Limb (tissue), 2 donors: ENCODE measurements at regions not wholly inside any gene's neighbourhood (a gene's known extent, or its start where the extent isn't known, plus 50 kb on each side); places are given as distances from the start of the nearest gene placed in this dataset.

Experiments
- DNase-seq, 2 donors: peaks; one replicate each; pipeline ENCODE4 v3.0.0-alpha.2; 2016; ENCODE audit errors: extremely low spot score in 2 of 2

DNA sequence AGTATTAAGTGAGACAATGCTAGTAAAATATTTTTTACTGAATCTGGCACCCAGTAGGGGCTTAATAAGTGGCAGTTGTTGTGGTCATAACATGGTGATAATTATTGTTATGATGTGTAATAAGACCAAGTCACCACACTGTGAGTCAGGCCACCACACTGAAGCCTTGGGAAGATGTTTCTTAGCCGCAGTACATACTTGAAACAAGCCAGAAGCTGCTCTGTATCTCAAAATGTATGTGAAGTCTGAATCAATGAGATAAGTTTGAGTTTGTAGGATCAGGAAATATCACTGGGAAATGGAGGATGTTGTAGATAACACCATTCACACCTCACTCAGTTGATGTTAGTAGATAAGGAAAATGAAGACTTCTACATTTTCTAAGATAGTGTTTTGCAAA, 51.3 kb upstream of the PTPN3 start:
- no peak for DNase-seq

DNA sequence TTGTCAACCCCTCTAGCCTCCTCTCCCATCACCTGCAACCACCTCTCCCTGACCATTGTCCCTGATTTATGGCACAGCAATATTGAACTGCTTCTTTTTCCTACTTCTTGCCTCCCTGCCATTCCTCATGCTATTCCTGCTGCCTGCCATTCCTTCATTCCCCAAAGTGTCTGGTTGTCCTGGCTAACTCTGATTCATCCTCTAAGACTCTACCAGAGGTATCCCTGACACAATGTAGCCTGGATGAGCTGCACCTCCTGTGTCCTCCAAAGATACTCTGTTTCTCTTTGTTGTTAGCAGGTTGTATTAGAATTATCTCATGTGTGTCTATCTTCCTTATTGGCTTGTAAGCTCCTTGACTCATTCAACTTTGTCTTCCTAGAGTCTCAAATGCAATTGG, 53.5 kb upstream of the PTPN3 start:
- no peak for DNase-seq

DNA sequence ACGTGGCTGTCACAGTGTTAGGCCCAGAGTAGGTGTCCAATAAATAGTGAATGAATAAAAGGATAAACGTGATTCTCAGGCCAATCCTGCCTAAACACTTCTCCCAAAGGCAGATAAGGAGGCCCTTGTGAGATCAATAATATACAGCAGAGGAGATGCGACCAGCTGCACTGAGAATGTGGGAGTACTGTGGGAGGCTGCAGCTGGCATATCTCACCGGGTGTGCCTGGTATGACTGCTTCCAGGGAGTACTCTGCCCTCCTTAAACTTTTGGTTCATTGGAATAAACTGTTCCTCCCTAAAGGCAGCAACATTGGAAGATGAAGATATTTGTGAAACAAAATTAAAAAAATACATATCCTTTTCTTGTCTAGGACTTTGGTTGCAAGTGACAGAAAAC, 57.1 kb upstream of the PTPN3 start:
- no peak for DNase-seq

DNA sequence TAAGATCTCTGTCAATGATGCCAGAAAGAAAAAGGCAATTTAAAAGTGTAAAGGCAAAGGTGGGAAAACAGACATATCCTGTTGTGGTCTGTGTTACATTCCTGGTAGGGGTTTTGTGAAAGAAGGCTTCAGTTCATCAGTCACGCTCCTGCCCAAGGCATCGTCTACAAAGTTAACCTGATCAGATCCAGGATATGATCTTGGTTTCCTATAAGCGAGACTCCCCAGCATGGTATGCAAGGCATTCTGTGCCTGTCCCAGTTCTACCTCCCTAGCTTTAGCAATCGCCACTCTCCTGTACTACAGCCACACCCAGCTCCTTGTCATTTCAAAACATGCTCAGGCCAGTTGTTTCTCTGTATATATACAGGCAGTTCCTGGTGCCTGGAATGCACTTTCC, 58.0 kb upstream of the PTPN3 start:
- DNase-seq = no peak

DNA sequence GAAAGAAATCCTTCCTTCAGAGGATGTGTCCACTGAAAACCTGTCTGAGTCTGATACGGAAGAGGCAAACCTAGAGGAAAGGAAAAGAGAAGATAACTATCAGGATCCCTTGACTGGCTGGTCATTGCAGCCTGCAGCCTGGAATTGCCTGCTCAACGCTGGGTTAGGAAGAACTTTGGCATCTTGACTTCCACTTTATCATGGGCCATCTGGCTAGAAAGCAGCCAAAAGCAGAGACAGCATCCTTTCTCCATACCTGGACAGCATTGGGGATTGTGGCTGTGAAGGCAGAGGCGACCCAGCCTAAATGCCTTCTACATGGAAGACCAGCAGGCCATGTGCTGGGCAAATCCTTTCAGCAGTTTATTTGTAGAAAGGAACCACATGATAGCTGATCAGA, 58.7 kb upstream of the PTPN3 start:
- no peak for DNase-seq

DNA sequence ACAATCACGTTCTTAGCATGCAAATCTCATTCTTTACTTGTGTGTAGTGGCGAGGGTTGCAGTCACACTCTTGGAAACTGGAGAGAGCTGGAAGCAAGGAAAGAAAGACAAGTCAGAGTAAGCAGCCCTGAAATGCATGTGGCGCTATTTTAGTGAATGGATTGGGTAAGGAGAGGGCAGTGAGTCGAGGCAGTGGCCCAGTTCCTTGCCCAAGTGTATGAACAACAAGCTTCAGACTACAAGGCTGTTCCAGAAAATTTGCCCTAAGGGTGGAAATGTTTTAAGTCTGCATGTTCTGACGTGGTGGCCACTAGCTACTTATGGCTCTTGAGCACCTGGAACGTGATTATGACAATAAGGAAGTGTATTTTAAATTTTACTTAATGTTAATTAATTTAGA, 59.4 kb upstream of the PTPN3 start:
- no peak for DNase-seq

DNA sequence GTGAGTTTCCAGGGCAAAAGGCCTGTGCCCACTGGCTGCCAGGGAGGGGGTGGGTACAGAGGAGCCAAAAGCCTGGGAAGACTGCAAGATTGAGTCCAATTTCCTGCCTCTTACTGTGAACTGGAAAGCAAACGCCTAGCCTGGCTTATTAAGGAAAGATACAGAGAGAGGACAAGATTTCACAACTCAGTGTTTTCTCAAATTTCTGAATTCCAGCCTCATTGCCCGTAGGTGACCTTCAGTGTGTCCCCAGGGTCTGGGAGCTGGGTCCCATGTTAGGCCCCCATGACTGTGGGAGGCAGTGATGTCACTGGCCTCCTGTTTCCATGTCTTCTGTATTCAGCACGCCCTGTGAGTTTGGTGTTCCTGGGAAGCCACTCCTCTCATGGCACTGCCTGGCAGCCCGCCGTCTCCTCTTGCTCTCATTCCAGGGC, 60.6 kb upstream of the PTPN3 start:
- no peak for DNase-seq

DNA sequence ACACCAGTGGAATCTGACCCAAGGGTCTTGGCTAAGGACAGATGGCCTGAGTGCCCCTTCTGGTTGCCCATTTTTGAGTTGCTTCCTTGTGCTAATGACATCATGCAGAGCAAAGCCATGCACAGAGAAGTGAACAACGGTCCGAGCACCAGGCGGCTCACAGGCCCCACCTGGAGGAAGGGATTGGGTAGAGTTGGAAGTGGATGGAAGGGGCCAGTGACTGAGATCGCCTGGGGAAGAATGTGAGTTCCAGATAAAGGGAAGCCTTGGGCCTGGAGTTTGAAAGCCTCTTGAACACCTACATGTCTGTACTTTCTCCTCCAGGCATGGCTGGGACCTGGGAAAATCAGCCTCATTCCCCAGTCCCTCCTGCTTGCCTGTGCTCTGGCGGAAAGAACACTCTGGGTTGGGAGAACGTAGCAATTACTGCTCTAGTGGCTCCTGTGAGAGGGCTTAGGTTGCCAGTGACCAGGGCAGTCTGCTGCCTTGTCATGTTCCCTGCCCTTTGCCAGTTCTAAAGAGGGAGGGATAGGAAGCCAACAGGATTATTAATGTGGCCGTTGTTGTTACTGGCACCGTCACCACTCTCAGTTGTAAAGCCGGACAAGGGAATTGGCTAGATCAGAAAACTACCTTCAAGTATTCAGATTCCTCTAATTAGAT, 62.5 kb upstream of the PTPN3 start:
- DNase-seq = no peak

DNA sequence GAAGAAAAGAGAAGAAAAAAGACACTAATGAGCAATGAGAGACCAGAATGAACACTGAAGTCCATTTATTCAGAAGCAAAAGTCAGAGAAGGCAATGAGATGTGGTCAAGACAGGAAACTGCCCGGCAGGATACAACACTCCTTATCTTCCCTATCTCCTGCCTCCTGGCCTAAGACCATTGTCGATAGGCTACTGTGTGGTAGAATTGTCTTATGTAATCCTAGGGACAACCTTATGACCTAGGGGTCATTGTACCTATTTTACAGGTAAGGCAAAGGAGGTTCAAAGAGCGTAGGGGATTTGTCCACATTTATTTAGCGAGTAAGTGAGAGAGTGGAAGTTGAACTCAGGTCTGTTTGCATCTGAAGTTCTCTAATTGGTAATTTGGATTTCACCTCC, 63.0 kb upstream of the PTPN3 start:
- no peak for DNase-seq

DNA sequence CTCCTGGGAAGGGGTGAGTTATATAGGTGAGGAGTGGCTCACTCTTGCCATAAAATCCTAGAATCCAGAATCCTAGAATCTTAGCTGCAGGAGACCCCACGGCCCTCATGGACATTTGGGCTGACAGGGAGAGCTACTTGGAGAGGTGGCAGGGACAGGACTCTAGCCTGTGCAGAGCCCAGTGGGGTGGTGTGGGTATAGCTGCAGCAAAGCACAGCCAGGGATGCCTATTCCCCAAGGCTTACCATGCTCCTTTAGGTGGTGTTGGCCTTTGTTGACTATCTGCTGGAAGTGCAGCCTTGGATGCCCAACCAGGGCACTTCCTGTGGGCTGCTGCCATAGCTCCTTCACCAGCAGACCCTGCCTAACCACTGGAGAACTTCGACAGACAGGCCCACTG, 70.0 kb upstream of the PTPN3 start:
- no peak for DNase-seq

DNA sequence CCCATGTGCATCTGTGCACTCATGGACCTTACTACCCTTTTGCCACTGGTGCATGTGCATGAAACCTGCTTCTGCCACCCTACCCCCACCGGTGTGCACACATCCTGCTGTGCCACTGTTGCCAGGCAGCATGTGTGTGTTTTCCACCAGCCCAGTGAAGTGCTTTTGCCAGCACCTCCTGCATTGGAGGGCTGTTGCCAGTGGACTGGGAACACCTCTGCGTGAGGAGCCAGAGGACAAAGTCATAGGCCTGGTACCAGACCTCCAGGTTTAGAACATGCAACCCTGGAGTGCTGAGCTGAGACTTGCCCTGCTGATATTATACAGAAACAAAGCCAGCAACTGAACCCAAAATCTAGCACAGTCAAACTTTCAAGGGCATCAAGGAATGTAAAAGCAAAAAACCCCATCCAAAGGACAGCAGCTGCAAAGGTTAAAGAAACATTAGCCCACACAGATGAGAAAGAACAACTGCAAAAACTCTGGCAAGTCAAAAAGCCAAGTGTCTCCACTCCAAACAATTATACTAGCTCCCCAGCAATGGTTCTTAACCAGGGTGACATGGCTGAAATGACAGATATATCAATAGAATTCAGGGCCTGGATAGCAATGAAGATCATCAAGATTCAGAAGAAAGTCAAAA, 70.6 kb upstream of the PTPN3 start:
- DNase-seq = no peak

DNA sequence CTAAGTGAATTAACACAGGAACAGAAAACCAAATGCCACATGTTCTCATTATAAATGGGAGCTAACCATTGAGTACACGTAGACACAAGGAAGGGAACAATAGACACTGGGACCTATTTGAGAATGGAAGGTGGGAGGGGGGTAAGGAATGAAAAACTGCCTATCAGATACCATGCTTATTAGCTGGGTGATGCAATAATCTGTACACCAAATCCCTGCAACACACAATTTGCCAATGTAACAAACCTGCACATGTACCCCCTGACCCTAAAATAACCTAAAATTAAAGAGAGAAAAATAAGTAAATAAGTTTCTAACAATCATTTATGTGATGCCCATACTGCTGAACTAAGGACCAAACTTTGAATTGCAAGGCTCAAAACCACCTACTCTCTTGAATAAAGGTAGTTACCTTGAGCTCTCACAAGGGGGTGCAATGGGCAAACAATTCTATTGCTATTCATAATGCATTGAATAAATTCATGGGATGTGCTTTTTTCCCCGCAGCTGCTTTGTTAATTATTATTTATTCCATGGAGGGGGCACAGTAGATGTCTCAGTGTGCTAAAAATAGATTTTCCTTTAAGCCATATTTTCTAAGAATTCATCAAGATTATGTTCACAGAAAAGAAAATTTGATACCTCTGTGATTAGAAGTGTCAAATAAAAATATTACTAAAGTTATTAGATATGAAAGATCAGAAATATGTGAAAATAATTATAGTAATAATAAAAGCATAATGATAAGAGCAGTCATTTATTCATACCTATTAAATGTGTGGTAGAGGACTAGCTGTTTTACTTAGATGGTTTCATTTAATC, 76.2 kb upstream of the PTPN3 start:
- peak in 1 of 2 donors; percentile 86 for DNase-seq

DNA sequence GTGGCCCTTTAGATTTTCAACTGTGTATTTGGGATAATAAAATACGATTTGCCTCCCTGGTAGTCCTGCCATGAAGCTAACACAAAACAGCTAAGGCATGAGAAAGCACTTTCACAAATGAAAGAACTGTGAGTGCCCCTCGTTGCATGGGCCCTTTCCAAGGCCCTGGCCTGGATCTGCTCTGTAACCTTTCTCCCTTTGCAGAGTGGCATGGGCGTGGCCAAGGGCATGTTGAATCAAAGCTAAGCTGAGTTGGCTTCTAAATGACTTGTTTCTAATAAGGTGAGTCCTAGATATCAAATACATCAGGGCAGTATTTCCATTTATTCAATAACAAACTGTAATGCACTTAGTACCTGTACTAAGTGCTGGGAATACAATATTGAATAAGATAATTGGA, 78.7 kb upstream of the PTPN3 start:
- DNase-seq = no peak

DNA sequence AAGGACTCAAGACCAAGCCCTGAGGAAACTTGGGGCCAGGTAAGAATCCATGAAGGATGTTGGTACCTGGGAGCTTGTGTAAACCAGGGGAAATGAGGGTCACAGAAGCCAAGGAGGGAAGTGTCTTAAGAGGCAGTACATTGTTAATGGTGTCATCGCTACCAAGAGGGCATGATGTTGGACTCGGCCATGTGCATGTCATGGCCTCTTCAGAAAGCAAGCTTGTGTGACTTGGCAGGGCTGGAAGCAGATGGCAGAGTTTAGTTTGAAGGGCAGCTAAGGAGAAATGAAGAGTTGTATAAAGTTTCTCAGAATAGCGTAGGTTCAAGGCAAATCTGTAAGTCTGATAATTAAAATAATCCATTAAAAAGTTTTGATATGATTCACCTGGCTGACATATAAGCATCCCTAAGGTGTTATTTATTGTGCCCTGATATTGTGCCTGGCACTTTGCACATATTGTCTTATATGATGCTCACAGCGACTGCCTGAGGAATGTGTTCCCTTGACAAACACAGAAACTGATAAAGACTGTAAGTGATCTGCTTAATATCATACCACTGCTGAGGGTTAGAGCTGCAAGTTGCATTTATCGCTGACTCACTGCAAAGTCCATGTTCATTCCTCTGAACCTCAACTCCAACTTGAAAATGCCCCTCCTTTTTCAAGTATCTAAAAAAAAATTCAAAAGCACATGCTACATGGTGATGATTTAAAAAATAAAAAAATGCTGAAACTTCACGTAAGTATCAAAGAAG, 81.3 kb upstream of the PTPN3 start:
- DNase-seq = no peak

DNA sequence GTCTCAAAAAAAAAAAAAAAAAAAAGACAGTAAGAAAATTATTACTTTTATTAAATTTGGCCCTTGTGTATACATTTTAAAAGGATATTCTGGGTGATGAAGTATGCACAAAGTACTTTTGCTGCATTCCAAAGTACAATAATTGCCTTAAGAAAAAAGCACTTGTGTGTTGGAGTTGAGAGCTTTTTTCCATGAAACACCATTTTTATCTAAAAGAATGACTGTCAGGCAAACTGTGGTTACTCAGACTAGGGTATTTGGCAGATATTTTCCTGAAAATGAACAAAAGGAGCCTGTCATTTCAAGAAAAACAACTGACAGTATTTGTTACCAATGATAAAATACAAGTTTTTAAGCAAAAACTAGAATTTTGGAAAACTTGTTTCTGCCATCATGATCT, 84.3 kb upstream of the PTPN3 start:
- no peak for DNase-seq

DNA sequence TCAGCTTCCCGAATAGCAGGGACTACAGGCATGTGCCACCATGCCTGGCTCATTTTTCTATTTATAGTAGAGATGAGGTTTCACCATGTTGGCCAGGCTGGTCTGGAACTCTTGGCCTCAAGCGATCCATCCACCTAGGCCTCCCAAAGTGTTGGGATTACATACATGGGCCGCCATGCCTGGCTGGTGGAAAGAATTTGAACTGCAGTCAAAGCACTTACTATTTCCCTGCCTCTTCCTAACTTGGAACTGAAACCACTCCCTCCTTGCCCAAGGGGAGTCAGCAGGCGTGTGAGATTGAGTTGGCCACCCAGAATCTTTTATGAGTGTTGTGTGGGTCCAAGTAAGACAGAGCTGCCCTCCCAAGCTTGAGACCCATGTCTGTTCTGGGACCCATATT, 86.1 kb upstream of the PTPN3 start:
- no peak for DNase-seq

DNA sequence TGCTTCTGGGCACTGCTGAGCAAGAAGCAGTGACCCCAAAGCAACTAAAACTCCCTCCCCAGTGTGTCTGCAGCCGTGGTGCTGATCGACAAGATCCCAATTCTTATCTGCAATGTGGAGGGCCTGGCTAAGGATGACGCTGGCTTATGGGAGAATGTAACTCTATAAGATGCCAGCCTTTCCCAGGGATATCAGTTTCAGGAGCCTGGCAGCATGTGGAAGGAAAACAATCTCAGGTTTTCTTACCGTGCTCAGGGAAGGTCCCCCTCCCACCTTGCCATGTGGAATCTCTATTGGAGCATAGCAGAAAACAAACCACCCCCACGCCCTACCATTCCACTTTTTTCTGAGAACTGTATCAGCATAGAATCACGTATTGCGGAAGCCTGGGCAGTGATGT, 87.7 kb upstream of the PTPN3 start:
- DNase-seq = no peak

DNA sequence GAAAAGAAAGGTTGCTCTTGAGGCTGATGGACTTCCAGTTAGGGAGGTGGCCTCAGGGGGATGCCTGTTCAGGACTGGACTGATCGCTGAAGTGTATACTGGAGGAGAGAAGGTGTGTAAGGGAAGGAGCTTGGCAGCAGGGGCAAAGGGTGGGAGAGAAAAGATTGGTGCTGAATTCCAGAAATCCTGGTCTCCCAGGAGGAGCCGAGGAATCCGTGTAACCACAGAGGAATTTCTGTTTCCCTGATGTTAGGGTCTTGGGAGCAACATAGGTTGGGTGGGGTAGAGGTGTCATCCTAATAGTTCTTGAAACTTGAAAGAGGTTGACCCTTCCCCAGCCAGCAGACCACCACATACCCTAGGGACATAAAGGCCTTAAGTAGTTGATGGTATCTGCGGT, 88.9 kb upstream of the PTPN3 start:
- DNase-seq = no peak

DNA sequence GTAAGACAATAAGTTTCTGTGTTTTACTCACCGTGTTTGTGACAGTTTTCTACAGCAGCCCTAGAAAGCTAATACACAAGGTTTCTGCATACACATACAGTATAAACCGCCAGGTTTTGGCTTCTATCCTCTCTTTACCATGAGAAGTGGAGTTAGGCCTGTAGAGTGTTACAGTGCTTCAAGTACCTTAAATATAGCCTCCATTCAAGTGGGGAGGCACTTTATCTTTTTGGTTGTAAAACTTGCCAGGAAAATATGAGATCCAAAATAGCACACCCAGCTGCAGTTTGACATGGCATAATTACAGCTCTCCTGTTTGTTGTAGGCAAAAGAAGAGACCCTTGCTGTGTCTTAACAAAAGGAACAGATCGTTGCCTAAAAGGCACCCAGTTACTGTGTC, 90.3 kb upstream of the PTPN3 start:
- no peak for DNase-seq

DNA sequence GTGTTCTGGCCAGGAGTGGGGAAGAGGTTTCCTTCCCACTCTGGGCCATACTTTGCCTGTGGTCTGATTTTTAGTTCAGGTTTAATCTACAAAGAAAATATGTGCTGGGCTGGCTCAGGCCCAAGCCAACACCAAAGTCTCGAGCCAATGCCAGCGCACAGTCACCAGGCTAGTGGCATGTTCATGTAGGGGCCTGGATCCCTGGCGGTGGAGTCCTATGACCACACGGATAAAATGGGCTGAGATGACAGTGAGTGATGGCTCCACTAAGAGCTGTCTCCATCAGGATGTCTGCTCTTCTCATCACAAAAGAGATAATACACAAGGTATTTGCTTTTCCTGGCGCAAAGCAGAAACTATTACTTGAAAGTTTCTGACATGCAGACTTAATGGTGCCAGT, 92.9 kb upstream of the PTPN3 start:
- DNase-seq = no peak

DNA sequence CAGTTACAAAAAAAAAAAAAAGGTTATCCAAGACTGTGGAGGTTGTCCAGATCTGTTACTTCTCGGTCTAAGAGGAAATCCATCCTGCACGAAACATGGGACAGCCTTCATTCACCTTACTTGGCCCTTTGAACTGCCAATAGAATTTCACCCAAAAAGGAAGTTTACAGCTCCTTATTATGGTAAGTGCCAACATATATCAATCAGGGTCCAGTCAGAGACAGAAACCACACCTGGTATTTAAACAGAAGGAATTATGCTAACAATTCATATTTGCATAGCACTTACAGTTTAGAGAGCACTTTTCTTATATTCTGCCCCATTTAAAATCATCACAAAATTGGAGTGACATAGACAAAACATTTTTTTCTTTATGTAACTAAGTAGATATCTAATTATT, 93.6 kb upstream of the PTPN3 start:
- no peak for DNase-seq

DNA sequence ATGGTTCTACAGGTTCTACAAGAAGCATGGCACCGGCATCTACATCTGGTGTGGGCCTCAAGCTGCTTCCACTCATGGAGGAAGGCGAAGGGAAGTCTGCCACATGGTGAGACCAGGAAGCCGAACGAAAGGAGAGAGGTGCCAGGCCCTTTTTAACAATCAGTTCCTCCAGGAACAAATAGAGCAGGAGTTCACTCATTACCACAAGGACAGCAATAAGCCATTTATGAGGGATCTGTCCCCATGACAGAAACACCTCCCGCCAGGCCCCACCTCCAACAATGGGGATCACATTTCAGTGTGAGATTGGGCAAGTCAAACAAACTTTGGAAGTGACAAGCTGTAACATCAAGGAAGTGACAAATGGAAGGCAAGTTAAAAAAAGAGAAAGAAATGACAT, 95.5 kb upstream of the PTPN3 start:
- DNase-seq = no peak
